LoVo (cell line): ENCODE measurements at regions not wholly inside any gene's neighbourhood (a gene's known extent, or its start where the extent isn't known, plus 50 kb on each side); places are given as distances from the start of the nearest gene placed in this dataset.
A peak's percentile ranks its signal among the peaks of the same experiment; 100 is the strongest.

Source experiments
- DNase-seq: peaks from one replicate; pipeline ENCODE4 v3.0.0-alpha.2; 2016; ENCODE audit warnings: low spot score

DNA sequence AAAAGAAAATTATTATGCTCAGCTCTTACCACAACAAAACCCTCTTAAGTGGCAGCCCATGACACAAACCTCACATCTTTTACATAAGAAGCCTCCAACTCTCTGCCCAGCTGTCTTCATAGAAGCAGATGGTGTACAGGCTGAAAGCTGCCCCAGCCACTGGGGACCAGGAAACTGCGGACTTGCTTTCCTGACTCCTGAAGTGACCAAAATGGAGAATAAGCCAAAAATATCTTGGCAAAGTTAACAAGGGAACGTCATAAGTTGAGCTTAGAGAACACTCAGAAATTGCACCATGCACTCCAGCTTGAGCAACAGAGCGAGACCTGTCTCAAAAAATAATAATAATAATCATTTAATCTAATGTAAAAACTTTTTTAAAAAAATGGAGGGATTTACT, 160.3 kb upstream of the CDYL start:
- DNase-seq, result no peak

DNA sequence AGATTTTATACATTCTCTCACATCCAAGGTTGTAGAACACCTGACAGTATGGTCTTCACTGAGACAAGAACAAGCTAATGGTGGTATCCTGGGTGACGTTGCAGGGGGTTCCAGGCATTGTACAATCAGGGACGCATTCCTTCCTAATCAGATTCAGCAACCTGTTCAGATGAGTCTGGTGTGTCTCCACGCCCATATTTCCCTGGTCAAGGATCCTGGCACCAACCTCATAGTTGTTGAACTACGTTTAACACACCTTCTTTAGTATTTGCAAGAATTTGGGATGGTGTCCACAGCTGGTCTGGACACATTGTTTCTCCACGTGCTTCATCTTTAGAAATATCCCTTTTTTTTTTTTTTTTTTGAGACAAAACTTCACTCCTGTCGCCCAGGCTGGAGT, 161.0 kb upstream of the CDYL start:
- no peak for DNase-seq

DNA sequence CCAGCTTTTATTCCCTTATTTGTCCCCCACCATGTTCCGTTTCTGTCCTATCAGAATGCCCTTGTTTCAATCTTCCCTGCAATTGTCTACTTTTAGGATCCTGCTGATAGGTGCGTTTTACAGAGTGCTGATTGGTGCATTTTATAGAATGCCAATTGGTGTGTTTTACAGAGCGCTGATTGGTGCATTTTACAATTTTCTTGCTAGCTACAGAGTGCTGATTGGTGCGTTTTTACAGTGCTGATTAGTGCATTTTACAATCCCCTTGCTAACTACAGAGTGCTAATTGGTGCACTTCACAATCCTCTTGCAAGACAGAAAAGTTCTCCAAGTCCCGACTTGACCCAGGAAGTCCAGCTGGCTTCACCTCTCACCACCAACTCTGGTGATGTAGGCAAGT, 161.6 kb upstream of the CDYL start:
- no peak for DNase-seq

DNA sequence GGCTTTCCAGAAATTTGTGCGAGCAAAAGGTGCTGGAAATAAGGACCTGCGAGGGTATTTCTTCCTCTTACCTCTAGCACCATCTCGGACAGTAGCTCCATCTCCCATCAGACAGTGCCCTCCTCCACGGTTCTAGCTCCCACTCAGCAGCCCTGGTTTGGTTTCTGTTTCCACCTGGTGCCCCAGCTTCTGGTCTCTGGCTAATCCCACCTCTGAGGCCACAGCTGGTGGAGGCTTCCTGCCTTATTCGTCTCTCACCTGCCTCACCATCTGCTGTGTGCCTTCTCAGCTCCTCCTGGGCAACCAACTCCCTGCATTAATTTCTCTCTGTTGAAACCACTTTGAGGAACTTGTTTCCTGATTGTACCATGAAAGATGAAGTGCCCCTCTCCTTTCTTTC, 162.4 kb upstream of the CDYL start:
- no peak for DNase-seq

DNA sequence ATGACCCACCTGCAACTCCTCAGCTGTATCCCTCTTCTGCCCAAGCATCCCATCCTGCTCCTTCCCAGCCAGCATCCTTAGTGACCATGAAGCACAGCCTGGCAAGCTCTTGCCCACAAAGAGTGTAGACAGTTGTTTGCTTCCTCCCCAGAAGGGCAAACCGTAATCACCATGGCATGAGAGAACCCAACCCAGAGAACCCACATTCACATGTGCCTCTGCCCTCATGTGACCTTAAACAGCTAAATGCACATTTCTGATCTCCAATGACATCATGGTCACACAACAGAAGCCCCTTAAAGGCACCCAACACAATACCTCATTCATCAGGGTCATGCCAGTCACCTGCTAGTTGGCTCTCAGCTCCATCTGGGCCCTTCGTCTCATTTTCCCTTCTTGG, 162.8 kb upstream of the CDYL start:
- no peak for DNase-seq

DNA sequence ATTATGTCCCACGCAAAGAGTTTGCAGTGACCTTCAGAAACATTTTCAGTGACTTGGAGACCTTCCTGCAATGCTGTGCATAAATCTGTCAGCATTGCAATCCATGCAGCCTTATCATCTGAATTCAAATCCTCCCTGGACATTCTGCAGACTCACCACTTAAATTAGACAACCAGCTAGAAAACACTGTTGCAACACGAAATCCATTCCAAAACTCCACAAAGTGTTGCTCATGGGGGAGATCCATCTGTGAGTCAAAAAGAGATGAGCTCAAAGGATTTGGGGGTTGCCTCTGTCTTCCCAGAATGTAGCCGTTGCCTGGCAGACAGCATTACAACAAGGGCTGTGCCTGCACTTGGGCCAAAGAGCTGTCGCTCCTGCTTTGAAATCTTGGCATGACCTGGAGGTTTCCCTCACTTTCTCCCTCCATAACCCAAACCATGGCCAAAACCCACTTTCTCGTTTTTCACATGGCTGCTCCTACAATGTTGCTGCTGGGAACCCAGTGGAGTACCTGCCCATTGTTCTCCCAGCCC, 163.5 kb upstream of the CDYL start:
- DNase-seq, result no peak

DNA sequence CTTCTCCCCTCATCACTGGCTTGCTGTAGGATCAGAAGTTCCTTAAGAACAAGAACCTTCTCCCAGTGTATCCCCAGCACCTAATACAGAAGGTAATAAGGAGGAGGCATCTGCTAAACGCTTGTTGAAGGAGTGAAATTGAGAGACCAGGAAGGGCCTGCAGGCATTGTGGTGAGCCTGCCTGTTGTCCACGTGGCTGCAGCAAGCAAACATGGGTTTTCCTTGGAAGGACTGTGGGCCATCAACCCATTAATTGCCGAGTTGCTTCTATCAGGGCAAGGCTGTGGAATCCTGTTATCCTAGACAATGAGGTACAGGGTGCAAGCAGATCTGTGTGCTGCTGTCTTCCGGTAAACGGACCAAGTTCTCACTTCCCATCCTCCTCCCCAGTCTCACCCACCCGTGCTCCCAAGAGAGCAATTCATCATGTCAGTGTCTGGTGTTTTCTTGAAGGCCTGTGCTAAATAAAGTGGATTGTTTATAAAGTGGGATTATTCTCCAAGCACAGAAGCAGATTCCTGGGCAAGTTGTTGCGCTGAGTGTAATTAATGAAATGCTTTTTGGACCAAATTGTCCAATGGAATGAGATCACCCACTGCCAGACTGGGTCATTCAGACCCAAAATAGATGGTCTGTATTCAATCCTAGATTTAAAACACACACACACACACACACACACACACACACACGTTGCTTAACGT, 164.6 kb upstream of the CDYL start:
- no peak for DNase-seq

DNA sequence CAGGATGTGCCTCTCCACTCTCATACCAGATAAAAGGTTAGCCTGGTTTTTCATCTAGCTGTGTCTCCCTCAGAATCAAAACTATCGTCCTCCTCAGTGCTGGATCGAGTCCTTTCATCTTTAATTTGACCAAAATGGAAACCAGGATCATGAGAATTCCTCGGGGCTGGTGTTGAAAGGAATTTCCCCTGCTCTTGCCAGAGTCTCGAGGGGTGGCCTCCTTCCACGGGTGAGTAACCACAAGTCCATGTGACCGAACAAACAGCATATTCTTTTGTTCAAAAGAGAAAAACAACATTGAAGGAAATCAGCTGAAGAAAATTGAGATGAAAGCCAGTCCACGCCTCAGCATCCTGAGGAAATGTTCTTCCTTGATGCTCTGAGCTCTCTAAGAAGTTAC, 165.9 kb upstream of the CDYL start:
- no peak for DNase-seq

DNA sequence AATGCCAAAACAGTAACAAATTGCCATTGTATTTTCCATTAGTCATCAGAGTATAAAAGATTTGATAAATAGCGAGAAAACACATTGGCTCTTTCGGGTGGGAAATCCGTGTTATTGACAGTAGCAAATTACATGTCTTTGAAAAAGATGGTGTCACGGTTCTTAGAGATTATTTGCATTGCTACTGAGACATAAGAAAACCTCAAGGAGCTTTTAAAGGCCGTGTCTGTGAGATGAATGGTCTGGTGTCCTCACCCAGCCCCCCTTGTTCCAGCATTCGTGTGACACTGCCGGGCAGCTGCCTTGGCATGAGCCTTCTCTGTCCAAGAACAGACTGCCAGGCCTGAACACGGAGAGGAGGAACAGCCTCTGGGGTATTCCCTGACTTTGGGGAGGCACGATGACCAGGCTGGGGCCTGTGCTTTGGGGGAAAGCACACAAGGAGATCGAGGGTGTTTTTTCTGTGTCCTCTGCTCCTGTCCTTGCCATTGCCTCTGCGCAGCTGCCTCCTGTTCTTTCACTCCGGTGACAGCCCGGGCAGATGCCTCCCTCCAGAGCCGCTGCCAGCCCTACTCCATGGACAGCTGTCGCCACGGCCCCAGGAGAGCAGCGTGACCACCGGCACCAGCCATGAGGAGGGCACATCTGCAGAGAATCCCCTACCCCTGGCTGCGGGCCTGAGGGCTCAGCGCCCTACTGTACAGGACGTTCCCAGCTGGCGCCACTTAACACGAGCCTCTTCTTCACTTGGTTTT, 167.7 kb upstream of the CDYL start:
- DNase-seq, result no peak

DNA sequence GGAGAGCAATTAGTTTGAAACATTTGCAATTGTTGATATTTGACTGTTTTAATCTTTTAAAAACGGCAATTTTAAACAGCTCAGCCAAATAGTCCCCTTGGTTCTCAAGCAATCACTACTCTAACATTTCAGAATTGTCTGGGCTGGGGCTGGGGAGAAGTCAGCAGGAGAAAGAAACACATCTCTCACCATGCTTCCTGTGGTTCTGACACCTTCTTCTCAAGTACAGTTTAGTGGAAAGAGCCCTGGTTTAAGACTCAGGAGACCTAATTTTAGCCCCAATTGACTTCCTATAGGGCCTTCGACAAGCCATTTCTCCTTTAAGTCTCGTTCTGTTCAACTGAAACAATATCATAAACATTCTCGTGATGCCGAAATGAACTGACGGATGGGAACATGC, 168.4 kb upstream of the CDYL start:
- DNase-seq, result no peak

DNA sequence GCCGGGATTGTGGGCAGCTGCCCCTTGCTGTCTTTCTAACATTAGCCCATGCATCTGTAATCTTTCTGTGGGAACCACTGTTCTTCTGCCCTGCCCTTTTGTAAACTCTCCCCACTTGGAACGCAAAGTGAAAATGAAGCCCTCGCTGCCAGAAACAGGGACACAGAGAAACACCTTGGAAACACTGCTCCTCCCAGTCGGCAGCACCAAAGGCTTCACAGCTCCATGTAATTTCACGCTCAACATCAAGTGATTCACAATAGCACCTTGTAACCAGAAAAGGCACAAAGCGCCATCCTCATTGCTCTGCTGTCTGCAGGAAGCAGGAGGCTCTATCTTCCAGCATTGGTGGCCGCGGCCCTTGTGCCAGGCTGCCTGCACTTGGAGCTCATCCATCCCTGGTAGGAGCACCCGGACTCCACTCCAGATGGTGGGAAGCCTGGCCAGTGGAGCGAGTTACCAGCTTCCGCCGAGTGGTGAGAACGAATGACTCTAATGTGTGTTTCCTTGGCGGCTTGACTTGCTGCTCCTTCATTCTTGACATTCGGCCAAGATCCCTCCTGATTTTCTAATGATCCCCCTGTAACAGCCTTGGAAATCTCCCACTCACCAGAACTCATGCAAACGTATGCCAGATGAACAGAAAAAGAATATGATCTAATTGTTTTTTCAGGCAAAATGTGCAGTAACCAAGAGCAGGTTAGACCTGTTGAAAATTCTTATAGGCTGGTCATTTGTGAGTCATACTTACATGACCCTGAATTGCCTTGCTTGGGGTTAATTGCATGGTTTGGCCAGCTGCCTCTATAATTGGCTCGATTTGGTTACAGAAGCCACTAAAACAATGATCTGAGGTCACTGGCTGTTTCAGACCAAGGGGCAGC, 169.1 kb upstream of the CDYL start:
- DNase-seq, result peak; percentile 49

DNA sequence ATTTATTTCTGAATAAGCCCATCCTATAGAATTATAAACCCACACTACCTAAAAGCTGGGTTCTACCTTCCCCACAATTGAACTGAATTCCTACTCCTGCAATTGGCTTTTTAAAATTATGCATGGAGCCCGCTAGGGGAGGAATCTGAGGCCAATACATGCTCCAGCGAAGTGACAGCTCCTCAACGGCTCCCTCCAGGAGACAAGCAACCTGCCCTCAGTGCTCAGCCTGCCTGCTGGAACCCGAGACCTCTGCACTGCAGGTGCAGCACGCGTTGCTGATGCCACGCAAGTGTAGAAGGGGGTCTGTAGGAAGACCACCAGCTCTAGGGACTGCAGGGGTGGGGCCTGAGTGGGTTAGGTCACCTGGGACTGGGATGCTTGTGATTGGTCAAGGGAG, 170.2 kb upstream of the CDYL start:
- DNase-seq, result no peak

DNA sequence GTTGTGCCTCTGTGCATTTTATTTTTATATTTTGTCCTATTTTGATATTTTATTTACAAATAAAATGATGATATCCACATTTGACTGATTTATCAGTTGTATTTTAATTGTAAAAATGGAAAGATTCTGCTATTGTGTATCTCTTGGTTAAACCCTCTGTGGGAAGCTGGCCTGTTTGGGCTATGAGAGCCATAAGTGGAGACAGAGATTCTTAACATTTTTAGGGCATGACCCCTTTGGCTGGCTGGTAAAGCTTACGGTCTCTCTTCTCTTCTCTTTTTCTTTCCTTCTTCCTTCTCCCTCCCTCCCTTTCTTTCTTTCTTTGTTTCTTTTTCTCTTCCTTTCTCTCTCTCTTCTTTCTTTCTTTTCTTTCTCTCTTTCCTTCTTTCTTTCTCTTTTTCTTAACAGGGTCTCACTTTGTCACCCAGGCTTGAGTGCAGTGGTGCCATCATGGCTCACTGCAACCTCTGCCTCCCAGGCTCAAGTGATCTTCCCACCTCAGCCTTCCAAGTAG, 172.3 kb upstream of the CDYL start:
- no peak for DNase-seq

DNA sequence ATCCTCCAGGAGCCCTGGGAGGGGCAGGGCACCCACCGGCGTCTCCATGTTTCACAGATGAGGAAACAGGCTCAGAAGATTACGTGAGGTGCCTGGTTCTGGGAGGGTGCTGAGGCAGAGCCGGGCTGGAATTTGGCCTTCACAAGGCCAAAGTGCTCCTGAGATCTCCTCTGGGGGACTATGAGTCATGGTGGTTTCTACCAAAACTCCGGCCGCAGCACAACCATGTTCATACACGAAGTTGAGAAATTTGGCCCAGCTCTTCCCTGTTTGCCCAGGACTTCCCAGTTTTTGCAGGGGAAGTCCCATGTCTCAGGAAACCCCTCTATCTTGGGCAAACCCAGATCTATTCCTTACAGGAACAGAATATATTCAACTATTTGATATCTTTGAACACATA, 172.9 kb upstream of the CDYL start:
- no peak for DNase-seq

DNA sequence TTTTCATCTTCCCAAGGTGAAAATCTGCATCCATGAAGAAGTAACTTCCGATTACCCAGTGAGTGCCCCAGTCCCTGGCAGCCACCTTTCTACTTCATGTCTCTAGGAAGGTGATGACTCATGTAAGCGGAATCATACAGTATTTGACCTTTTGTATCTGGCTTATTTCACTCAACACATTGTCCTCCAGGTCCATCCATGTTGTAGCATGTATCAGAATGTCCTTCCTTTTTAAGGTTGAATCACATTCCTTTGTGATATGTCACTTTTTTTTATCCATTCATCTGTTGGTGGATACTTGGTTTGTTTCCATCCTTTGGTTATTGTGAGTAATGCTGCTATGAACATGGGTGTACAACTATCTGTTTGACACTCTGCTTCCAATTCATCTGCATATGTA, 176.3 kb upstream of the CDYL start:
- DNase-seq, result no peak

DNA sequence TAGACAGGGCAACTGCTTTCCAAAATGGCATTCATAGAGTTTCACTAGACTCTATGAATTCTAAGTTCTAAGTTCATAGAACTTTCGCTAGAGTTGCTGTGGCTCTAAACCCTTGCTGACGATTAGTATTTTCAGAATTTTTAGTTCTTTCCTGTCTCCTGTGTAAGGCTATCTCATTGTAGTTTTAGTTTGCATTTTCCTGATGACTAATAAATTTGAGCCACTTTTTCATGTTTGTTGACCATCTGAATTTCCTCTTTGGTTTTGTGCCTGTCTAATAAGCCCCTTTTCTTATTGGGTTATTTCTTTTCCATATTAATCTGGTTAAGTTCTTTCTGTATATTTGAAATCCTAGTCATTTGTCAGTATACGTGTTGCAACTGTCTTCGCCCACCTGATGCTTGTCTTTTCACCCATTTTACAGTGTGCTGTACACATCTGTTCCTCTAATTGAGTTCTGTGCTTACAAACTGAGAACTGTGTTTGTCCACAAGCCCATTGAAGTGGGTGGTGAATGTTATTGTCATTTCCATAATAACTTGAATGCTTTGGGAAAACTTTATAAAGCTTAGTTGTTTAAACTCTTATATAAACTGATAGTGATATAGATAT, 177.7 kb upstream of the CDYL start:
- DNase-seq, result no peak

DNA sequence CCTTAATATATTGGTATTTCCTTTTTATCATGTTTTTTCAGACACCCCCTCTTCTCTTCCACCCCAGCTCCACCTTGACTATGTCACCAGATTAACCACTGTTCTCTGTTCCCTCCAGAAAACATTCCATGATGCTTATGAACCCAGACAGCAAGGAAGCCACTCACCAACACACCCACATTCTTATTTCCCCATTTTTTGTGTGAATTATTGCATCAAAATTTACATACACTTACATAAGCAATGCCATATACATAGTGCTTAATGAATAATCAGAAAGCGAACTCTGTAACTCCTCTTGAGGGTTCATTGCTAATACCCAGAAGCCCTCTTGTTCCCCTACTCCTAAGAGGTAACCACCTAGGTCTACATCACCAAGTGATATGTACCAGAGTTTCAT, 182.3 kb upstream of the CDYL start:
- DNase-seq, result no peak

DNA sequence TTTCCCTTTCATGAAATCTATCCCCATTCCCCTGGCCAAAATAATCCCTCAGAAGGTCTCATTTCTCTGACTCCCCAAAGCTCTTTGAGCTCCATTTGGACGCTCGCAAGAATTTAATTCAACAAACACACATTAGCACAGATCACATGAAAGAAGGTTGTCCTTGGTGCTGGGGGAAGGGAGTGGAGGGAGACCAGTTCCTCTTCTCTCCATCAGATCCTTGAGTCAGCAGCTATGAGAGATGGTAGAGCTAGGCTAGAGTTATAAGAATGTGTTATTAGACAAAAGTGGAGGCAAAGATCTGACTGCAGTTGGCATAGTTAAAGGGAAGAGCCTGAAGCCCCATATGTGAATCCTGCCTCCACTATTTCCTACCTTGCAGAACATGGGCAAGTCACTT, 184.2 kb upstream of the CDYL start:
- no peak for DNase-seq

DNA sequence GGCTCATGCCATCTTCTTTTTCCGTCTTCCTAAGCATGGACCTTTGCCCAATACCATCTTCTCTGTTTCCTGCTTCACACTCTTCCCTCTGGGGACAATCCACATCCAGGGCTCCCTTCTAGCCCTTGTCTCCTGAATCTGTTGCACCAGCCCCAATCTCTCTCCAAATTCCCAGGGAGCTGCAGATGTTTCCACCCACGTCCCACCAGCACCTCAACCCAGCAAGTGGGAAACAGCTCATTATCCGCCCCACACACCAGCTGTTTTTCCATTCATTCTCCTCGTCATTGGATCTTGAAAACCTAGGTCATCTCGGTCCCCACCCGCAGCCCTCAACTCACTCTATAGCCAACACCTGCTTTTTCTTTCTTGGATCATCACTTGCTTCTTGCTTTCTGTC, 185.0 kb upstream of the CDYL start:
- DNase-seq, result no peak

DNA sequence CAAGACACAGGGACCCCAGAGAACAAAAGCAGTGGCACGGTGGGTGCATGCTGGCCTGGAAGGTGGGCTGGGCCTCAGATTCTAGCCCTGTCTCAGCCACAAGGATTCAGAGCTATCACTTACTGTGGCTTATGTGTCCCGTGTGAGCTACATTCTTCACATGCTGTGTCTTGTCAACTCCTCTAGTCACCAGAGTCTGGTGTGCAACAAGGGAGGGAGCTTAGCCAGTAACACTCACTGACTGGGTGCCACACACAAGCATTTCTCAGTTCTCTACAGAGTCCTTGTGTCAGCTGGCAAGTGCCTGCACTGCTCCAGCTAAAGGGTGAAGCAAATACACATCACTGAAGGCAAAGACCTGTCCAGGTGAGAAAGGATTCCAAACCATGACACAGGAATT, 186.9 kb upstream of the CDYL start:
- DNase-seq, result no peak

DNA sequence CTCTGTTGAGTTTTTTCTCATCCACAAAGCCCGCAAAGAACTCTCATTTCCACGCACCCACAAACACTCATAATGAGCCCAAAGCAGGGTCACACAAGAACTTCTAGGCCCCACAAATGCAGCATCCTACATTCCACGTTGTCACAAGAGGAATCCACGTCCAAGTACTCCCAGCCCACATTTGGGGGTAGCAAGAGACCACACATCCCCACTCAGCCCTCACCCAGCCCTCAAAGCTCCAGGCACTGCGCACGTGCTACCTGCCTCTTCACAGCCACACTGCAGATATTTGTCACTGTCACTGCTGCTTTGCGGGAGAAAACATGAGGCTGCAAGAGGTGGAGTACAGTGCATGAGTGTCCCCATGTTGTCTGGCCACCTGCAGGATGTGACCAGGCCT, 187.6 kb upstream of the CDYL start:
- DNase-seq, result no peak

DNA sequence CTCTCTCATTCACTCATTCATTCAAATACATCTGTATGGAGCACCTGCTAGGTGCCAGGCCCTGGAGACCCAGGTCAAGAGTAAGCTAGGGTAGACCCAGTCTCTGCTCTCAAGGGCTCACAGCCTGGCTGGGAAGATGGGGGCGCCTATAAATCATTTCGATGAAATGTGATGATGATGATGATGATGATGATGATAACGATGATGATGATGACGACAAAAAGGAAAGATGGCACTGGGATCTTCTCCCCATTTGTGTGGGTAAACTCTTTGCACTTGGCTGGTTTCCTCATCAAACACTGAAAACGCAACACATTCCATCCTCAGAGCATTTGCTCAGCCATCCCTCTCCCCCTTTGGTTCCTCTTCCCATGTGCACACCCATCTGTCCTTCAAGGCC, 188.0 kb upstream of the CDYL start:
- no peak for DNase-seq
